Superior temporal gyrus (tissue), 1 donor: ENCODE measurements at regions not wholly inside any gene's neighbourhood (a gene's known extent, or its start where the extent isn't known, plus 50 kb on each side); places are given as distances from the start of the nearest gene placed in this dataset.
"Not testable (repeated sequence)": the region's sequence is repeated elsewhere in the genome, so short reads cannot be mapped to it uniquely, and the experiment has no call there.

Source experiments
- DNase-seq: peaks from one replicate; pipeline ENCODE4 v3.0.0-alpha.2; 2016; ENCODE audit errors: extremely low spot score

- DNase-seq, result no peak
These were observed 117.8 kb upstream of the ATP2B1 start for GRCh38 chr12:89826468-89826867.

- no peak for DNase-seq
These were observed 117.2 kb upstream of the ATP2B1 start for GRCh38 chr12:89825591-89826449.

DNA sequence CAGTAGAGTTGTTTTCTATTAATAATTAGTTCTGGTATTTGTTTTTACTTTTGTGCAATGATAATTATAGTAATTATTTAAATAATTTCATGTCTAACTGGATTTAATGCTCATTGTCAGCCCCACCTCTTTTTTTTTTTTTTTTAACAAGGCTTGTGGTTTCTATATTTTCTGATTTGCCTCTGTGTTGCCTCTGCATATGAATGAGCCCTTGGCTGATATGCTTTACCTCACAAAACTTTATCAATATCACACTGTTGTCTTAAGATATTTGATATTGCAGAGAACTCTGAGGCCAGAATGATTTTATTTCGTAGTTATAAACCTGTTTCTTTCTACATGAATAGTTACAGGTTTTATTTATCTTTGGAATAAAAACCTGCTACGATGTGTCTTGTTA is 116.2 kb upstream of the ATP2B1 start:
- DNase-seq, result no peak

GRCh38 chr12:89822992-89823391 is 114.4 kb upstream of the ATP2B1 start:
- DNase-seq, result not testable (repeated sequence)

DNA sequence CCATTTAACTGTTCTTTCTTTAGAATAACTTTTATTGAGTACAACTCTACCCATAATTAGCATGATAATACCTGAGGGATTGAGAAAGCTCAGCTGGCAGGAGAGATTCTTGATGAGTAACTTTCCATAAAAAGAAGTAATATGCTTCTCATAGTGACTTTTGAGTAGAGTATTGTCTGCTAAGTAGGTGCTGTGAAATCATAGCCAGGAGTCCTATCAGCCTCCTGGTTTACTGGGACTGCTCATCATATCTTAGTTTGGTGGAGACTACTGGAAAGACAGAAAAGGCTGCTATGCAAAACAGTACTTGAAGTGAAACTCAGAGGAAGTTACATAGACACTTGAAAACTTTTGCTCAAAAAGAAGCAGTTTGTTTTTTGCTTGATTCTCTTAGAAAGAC is 113.3 kb upstream of the ATP2B1 start:
- no peak for DNase-seq

GRCh38 chr12:89817501-89818226 is 109.0 kb upstream of the ATP2B1 start:
- no peak for DNase-seq

DNA sequence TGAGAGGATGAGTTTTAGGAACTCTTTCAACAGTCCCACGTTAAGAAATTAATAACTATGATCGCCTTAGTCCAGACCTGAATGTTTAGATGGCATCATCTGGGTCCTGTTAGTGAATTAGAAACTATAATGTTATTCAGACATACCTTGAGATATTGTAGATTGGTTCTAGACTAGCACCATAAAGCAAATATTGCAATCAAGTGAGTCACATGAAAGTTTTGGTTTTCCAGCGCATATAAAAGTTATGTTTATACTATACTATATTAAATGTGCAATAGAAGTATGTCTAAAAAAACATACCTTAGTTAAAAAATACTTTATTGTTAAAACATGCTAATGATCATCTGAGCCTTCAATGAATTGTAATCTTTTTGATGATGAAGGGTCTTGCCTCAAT is 106.6 kb upstream of the ATP2B1 start:
- DNase-seq, result no peak

GRCh38 chr12:89803412-89803811 is 94.8 kb upstream of the ATP2B1 start:
- no peak for DNase-seq

- no peak for DNase-seq
These were observed 92.6 kb upstream of the ATP2B1 start for GRCh38 chr12:89801284-89801683.

DNA sequence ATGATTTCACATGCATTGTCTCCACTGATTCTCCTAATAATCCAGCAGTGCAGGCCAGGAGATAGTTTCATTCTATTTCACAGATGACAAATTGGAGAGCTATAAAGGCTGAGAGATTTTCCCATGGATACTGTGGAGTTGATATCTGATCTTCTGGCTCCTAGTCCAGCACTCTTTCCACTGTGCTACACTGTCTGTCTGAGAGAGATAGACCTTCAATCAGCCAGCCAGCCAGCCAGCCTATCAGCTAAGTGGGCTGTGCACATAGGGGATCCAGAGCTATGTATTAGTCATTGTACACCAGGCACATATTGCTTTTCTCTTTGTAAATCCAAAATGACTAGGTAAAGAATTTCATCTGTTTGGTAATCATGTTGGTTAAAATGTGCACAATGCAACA is 91.8 kb upstream of the ATP2B1 start:
- no peak for DNase-seq

- DNase-seq, result no peak
These were observed 90.7 kb upstream of the ATP2B1 start for GRCh38 chr12:89799316-89799715.

- DNase-seq, result no peak
These were observed 88.8 kb upstream of the ATP2B1 start for GRCh38 chr12:89797436-89797835.

- DNase-seq, result no peak
These were observed 88.3 kb upstream of the ATP2B1 start for GRCh38 chr12:89796798-89797382.

GRCh38 chr12:89793946-89794345 is 85.3 kb upstream of the ATP2B1 start:
- no peak for DNase-seq

- DNase-seq, result no peak
These were observed 82.6 kb upstream of the ATP2B1 start for GRCh38 chr12:89791286-89791685.

DNA sequence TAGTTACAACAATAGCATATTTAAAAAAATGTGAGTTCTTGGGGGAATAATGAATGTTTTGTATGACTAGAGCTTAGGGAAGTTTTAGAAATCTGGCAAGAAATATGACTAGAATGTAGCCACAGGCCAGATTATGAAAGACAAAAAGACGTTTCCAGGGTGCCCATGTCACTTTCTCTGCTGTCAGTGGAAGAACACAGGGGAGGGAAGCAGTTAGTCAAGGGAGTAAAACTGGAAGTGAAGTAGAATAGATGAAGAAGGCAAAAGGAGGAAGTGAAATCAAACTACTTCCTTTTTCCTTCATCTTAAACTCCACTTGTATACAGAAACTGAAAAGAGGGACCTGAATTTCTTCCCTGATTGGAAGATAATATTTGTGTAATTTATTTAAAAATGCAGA is 81.2 kb upstream of the ATP2B1 start:
- DNase-seq, result no peak

DNA sequence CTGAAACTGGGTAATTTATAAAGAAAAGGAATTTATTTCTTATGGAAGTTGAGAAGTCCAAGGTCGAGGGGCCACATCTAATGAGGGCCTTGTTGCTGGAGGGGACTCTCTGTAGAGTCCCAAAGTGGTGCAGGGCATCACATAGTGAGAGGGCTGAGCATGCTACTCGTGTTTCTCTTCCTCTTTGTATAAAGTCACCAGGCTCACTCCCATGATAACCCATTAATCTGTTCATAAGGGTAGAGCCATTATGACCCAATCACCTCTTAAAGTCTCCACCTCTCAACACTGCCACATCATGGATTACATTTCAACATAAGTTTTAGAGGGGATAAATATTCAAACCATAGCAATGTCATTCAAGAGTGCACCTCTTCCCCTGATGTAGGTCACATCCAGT is 79.1 kb upstream of the ATP2B1 start:
- DNase-seq, result no peak

DNA sequence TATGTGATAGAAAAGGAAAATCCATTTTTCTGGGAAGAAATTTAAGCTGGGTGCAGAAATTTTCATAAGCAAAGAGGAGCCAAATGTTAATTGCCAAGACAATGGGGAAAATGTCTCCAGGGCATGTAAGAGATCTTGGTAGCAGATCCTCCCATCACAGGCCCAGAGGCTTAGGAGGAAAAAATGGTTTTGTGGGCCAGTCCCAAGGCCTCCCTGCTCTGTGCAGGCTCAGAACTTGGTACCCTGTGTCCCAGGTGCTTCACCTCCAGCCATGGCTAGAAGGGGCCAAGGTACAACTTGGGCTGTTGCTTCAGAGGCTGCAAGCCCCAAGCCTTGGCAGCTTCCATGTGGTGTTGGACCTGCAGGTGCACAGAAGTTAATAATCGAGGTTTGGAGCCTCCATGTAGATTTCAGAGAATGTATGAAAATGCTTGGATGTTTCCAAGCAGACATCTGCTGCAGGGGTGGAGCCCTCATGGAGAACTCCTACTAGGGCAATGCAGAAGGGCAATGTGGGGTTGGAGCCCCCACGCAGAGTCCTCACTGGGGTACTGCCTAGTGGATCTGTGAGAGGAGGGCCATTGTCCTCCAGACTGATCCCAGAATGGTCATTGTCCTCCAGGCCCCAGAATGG is 77.7 kb upstream of the ATP2B1 start:
- no peak for DNase-seq

DNA sequence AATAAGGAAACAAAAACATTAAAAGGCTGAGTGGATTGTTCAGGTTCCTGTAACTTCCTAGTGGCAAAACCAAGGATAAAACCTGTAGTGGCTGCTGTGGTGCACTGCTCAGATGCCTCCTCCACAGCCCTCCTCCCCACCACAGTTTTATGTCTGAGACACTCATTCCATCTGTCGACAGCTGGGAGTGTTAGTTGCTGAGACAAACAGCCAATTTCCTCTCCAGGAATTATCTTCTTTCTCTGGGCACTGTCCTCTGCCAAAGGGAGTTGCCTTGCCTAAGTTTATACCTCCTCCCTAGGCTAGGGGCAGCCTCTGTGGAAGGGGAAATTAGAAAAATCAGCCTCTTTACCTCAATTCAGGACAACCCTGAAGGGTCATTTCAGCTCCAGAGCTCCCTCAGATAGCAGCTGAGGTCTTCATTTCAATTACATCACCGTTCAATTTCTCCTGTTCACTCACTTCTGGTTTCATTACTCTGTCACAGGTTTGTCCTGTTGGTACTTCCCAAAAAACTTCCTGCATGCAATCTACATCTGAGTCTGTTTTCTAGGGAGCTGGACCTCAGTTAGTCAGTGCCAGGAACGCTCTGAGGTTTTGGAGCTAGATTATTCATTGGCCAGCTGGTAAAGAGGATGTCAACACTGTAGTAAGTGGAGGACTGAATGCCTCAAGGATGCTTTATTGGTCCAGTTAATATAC is 74.9 kb upstream of the ATP2B1 start:
- DNase-seq, result peak; percentile 60

DNA sequence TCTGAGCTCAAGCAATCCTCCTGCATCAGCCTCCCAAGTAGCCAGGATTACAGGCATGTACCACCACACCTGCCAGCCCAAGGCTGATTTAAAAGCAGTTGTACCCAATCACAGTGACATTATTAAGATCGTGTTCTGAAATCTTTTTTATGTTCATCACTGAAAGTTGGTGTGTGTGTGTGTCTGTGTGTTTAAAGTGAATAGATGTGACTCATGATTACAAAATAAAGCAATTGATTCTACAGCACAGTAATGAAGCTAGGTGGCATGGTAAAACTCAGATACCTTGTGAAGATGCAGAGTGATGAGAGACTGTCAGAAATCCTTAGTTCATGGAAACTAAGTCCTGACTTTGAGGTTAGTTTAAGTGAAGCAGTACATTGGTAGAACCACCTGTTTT is 74.2 kb upstream of the ATP2B1 start:
- no peak for DNase-seq

- no peak for DNase-seq
These were observed 73.4 kb upstream of the ATP2B1 start for GRCh38 chr12:89781946-89782550.
